ENCODE measurements at regions not wholly inside any gene's neighbourhood (a gene's known extent, or its start where the extent isn't known, plus 50 kb on each side); places are given as distances from the start of the nearest gene placed in this dataset.

GRCh38 chr2:65744477-65745200, 312.2 kb upstream of the SPRED2 start:
- WGBS, 2 donors, result 85 to 90% methylated on average over 6 of the region's 6 CpGs

GRCh38 chr2:65742977-65743376, 310.6 kb upstream of the SPRED2 start:
- Histone ChIP-seq H3K27ac (no peak overlapping the region), H3K27me3 (no peaks in the 10 kb centered on the region), H3K9me3 (no peaks in the 10 kb centered on the region), H3K36me3 (ENCODE audit: low read depth, missing control alignments) (no peaks in the 10 kb centered on the region), H3K4me1 (no peaks in the 10 kb centered on the region), H3K4me3 (no peak overlapping the region)
- intact Hi-C loops (cut with DNase I; ENCODE audit: low total_unique reads), result no loop called here
- 89 to 97% methylated on average over 1 of the region's 1 CpG for WGBS, 2 donors
- no peak for DNase-seq
- no peak for TF ChIP-seq POLR2A (IDR thresholded peaks at IDR 0.05)
- TF ChIP-seq, protein P1, sequence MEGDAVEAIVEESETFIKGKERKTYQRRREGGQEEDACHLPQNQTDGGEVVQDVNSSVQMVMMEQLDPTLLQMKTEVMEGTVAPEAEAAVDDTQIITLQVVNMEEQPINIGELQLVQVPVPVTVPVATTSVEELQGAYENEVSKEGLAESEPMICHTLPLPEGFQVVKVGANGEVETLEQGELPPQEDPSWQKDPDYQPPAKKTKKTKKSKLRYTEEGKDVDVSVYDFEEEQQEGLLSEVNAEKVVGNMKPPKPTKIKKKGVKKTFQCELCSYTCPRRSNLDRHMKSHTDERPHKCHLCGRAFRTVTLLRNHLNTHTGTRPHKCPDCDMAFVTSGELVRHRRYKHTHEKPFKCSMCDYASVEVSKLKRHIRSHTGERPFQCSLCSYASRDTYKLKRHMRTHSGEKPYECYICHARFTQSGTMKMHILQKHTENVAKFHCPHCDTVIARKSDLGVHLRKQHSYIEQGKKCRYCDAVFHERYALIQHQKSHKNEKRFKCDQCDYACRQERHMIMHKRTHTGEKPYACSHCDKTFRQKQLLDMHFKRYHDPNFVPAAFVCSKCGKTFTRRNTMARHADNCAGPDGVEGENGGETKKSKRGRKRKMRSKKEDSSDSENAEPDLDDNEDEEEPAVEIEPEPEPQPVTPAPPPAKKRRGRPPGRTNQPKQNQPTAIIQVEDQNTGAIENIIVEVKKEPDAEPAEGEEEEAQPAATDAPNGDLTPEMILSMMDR (IDR thresholded peaks at IDR 0.05), result no peak

More at GRCh38 chr2:65744477-65745200, 312.2 kb upstream of the SPRED2 start:
- H3K27me3 ChIP-seq, result no peaks in the 10 kb centered on the region
- H3K4me1 ChIP-seq, result no peaks in the 10 kb centered on the region
- H3K36me3 ChIP-seq (ENCODE audit: low read depth, missing control alignments), result no peaks in the 10 kb centered on the region
- TF ChIP-seq, protein P1 (IDR thresholded peaks at IDR 0.05), result no peak
- TF ChIP-seq POLR2A (IDR thresholded peaks at IDR 0.05), result no peak
- H3K4me3 ChIP-seq, result no peak overlapping the region
- no peak for DNase-seq
- intact Hi-C loops (cut with DNase I; ENCODE audit: low total_unique reads), result no loop called here
- H3K27ac ChIP-seq, result no peak overlapping the region
- no peaks in the 10 kb centered on the region for H3K9me3 ChIP-seq

DNA sequence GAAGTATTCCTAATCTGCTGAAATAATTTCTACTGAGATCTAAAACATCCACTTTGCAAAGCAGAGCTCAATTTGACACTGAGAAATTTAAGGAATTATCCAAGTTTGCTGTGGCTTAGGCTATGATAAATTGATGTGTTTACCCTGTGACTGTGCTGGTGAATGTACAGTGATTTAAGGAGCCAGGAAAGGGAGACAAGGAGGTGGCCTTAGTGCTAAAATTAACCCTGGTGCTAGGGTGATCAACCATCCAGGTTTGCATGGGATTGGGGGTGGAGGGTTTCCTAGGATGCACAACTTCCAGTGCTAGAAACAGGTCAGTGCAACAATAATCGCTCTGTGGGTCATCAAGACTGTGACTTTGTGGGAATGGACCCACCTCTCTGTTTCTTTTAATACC, 307.5 kb upstream of the SPRED2 start:
- Histone ChIP-seq H3K4me1 (no peaks in the 10 kb centered on the region), H3K27me3 (no peaks in the 10 kb centered on the region), H3K4me3 (no peak overlapping the region), H3K9me3 (no peaks in the 10 kb centered on the region), H3K27ac (no peak overlapping the region), H3K36me3 (ENCODE audit: low read depth, missing control alignments) (no peaks in the 10 kb centered on the region)
- intact Hi-C loops (cut with DNase I; ENCODE audit: low total_unique reads), result no loop called here
- no peak for DNase-seq
- no peak for TF ChIP-seq POLR2A (IDR thresholded peaks at IDR 0.05)
- TF ChIP-seq, protein P1 (IDR thresholded peaks at IDR 0.05), result no peak
- WGBS, 2 donors, result 84 to 92% methylated on average over 1 of the region's 1 CpG

- Histone ChIP-seq H3K4me1 (no peaks in the 10 kb centered on the region), H3K27ac (no peak overlapping the region), H3K4me3 (no peak overlapping the region), H3K9me3 (no peaks in the 10 kb centered on the region), H3K27me3 (no peaks in the 10 kb centered on the region), H3K36me3 (ENCODE audit: low read depth, missing control alignments) (no peaks in the 10 kb centered on the region)
- no peak for DNase-seq
- intact Hi-C loops (cut with DNase I; ENCODE audit: low total_unique reads), result no loop called here
- TF ChIP-seq POLR2A (IDR thresholded peaks at IDR 0.05), result no peak
- TF ChIP-seq, protein P1 (IDR thresholded peaks at IDR 0.05), result no peak
- WGBS, 2 donors, result 94% methylated on average over 4 of the region's 4 CpGs
Measured at GRCh38 chr2:65737452-65738011, 305.1 kb upstream of the SPRED2 start.

GRCh38 chr2:65731476-65731875, 299.1 kb upstream of the SPRED2 start:
- H3K36me3 ChIP-seq (ENCODE audit: low read depth, missing control alignments), result no peaks in the 10 kb centered on the region
- WGBS, 2 donors, result 57 to 72% methylated on average over 12 of the region's 12 CpGs
- TF ChIP-seq, protein P1 (IDR thresholded peaks at IDR 0.05), result no peak
- no peak for TF ChIP-seq POLR2A (IDR thresholded peaks at IDR 0.05)
- no peak overlapping the region for H3K27ac ChIP-seq
- H3K4me1 ChIP-seq, result no peaks in the 10 kb centered on the region
- no peaks in the 10 kb centered on the region for H3K9me3 ChIP-seq
- intact Hi-C loops (cut with DNase I; ENCODE audit: low total_unique reads), result no loop called here
- no peaks in the 10 kb centered on the region for H3K27me3 ChIP-seq
- peak; percentile 37 for DNase-seq
- peak overlapping the region in 1 of 2 donors; percentile 23 for H3K4me3 ChIP-seq
